Gastroesophageal sphincter (tissue), 4 donors: ENCODE measurements at regions not wholly inside any gene's neighbourhood (a gene's known extent, or its start where the extent isn't known, plus 50 kb on each side); places are given as distances from the start of the nearest gene placed in this dataset.

Source experiments
- ATAC-seq: fragments of 150-250 bp; one replicate; pipeline ENCODE4 v1.9.1; 2016; ENCODE audit warnings: mild to moderate bottlenecking, moderate library complexity
- H3K27ac ChIP-seq, 4 donors: fragments of 200-600 bp; sonication (generic) in 3 of 4; 1 replicate in 3 of 4; 2 replicates in 1 of 4; pipeline ENCODE4 v1.5.1; 2016 to 2019
- H3K27me3 ChIP-seq: fragments of 200-600 bp; sonication (generic); one replicate; pipeline ENCODE4 v1.5.1; 2019
- H3K36me3 ChIP-seq, 2 donors: fragments of 200-600 bp; sonication (generic); one replicate each; pipeline ENCODE4 v1.5.1; 2019; ENCODE audit warnings: control low read depth in 1 of 2
- H3K4me1 ChIP-seq, 3 donors: fragments of 200-600 bp; sonication (generic); 1 replicate in 2 of 3; 2 replicates in 1 of 3; pipeline ENCODE4 v1.5.1; 2016 to 2019; ENCODE audit warnings: control low read depth in 2 of 3
- H3K4me3 ChIP-seq, 2 donors: fragments of 200-600 bp; sonication (generic); one replicate each; pipeline ENCODE4 v1.5.1; 2019; ENCODE audit warnings: mild to moderate bottlenecking in 1 of 2, moderate library complexity in 1 of 2
- H3K9me3 ChIP-seq, 3 donors: fragments of 200-600 bp; sonication (generic); one replicate each; pipeline ENCODE4 v1.5.1; 2017 to 2019; ENCODE audit warnings: control low read depth in 2 of 3
- CTCF ChIP-seq, 4 experiments: fragments of 200-600 bp in 2 of 4; fragments of 450-650 bp in 2 of 4; sonication (generic) in 1 of 4; IDR thresholded peaks; one replicate each; pipeline ENCODE4 v1.5.1; 2017 to 2019; ENCODE audit warnings: antibody characterized with exemption in 4 of 4, mild to moderate bottlenecking in 2 of 4, moderate library complexity in 2 of 4
- EP300 ChIP-seq: sonication (generic); formaldehyde crosslinking; IDR thresholded peaks from one replicate; pipeline ENCODE4 v1.6.1; 2017; ENCODE audit warnings: antibody characterized with exemption, mild to moderate bottlenecking
- POLR2A ChIP-seq, 2 donors: fragments of 450-650 bp; IDR thresholded peaks; one replicate each; pipeline ENCODE4 v1.6.1; 2017; ENCODE audit warnings: antibody characterized with exemption in 2 of 2, mild to moderate bottlenecking in 2 of 2, moderate library complexity in 1 of 2
- POLR2AphosphoS5 ChIP-seq: sonication (generic); formaldehyde crosslinking; IDR thresholded peaks from one replicate; pipeline ENCODE4 v1.6.1; 2017; ENCODE audit warnings: antibody characterized with exemption
- WGBS, 2 donors: methylation state at CpG; one replicate each; pipeline ENCODE4 v1.1.5; 2018; ENCODE audit warnings: low coverage in 1 of 2; 5-methylcytosine and 5-hydroxymethylcytosine counted together

GRCh38 chr1:213884942-213885341 lies 102.8 kb upstream of the PROX1 start:
- no peak for ATAC-seq
- Histone ChIP-seq H3K4me1 (no peaks in the 10 kb centered on the region), H3K4me3 (no peak overlapping the region), H3K9me3 (peaks cover 0 to 6% (median 0%) of the 10 kb centered on the region in 3 donors), H3K27me3 (no peaks in the 10 kb centered on the region), H3K27ac (no peak overlapping the region), H3K36me3 (no peaks in the 10 kb centered on the region)
- 74 to 78% methylated on average over 4 of the region's 4 CpGs for WGBS, 2 donors
- TF ChIP-seq POLR2AphosphoS5 (no peak), EP300 (no peak), POLR2A (IDR thresholded peaks at IDR 0.05) (no peak), CTCF (IDR thresholded peaks at IDR 0.05) (no peak)

GRCh38 chr1:213887842-213888241 lies 99.9 kb upstream of the PROX1 start:
- Histone ChIP-seq H3K9me3 (no peaks in the 10 kb centered on the region), H3K4me1 (no peaks in the 10 kb centered on the region), H3K27ac (no peak overlapping the region), H3K36me3 (no peaks in the 10 kb centered on the region), H3K27me3 (no peaks in the 10 kb centered on the region), H3K4me3 (no peak overlapping the region)
- no peak for TF ChIP-seq EP300
- TF ChIP-seq POLR2A (IDR thresholded peaks at IDR 0.05), result no peak
- TF ChIP-seq POLR2AphosphoS5, result no peak
- no peak for TF ChIP-seq CTCF (IDR thresholded peaks at IDR 0.05)
- WGBS, 2 donors, result 100% methylated on average over 1 of the region's 1 CpG
- no peak for ATAC-seq

- Histone ChIP-seq H3K27me3 (no peaks in the 10 kb centered on the region), H3K27ac (no peak overlapping the region), H3K9me3 (no peaks in the 10 kb centered on the region), H3K36me3 (no peaks in the 10 kb centered on the region), H3K4me3 (no peak overlapping the region), H3K4me1 (no peaks in the 10 kb centered on the region)
- 24 to 42% methylated on average over 6 of the region's 6 CpGs for WGBS, 2 donors
- TF ChIP-seq CTCF (IDR thresholded peaks at IDR 0.05) (no peak), POLR2A (IDR thresholded peaks at IDR 0.05) (no peak), EP300 (no peak), POLR2AphosphoS5 (no peak)
- ATAC-seq, result no peak
These were observed 95.5 kb upstream of the PROX1 start for GRCh38 chr1:213891989-213892902.

- H3K27ac ChIP-seq, result no peak overlapping the region
- no peaks in the 10 kb centered on the region for H3K27me3 ChIP-seq
- TF ChIP-seq POLR2AphosphoS5 (no peak), CTCF (IDR thresholded peaks at IDR 0.05) (no peak), POLR2A (IDR thresholded peaks at IDR 0.05) (no peak), EP300 (no peak)
- 60% methylated on average over 4 of the region's 4 CpGs for WGBS, 2 donors
- H3K9me3 ChIP-seq, result no peaks in the 10 kb centered on the region
- no peaks in the 10 kb centered on the region for H3K36me3 ChIP-seq
- H3K4me1 ChIP-seq, result no peaks in the 10 kb centered on the region
- no peak overlapping the region for H3K4me3 ChIP-seq
- no peak for ATAC-seq
These were observed 89.1 kb upstream of the PROX1 start for GRCh38 chr1:213898684-213899083.

GRCh38 chr1:213899413-213899812 lies 88.4 kb upstream of the PROX1 start:
- H3K9me3 ChIP-seq, result no peaks in the 10 kb centered on the region
- H3K36me3 ChIP-seq, result no peaks in the 10 kb centered on the region
- H3K27me3 ChIP-seq, result no peaks in the 10 kb centered on the region
- no peak for ATAC-seq
- H3K27ac ChIP-seq, result no peak overlapping the region
- H3K4me1 ChIP-seq, result no peaks in the 10 kb centered on the region
- TF ChIP-seq POLR2AphosphoS5, result no peak
- no peak for TF ChIP-seq CTCF (IDR thresholded peaks at IDR 0.05)
- TF ChIP-seq POLR2A (IDR thresholded peaks at IDR 0.05), result no peak
- TF ChIP-seq EP300, result no peak
- WGBS, 2 donors, result 52 to 56% methylated on average over 2 to 4 of the region's 4 CpGs
- H3K4me3 ChIP-seq, result no peak overlapping the region
